ENCODE measurements at regions not wholly inside any gene's neighbourhood (a gene's known extent, or its start where the extent isn't known, plus 50 kb on each side); places are given as distances from the start of the nearest gene placed in this dataset.

DNA sequence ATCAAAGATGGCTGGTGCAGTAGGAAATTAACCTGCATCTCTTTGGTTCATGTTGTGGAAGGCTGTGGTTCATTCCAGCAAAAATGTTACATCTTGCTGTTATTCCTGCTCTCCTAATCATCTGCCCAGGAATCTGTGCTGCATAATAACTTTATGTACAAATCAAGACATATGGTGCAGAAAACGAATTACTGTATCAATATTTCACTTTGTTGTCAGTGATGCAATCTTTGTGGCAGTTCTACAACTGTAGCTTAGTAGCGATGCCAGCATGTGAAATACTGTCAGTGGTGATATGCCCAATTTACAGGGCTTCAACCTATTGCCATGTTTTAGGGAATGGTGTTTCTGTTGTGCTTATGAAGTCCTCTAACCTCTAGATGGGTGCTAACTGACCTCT, 1114.7 kb downstream of the SOCS6 start:
- no peak for TF ChIP-seq CTCF (IDR thresholded peaks at IDR 0.05)
- TF ChIP-seq SREBF2 (IDR thresholded peaks at IDR 0.05) = no peak
- no peak for TF ChIP-seq CBX8 (IDR thresholded peaks at IDR 0.05)
- no peak for TF ChIP-seq TP53 (CRISPR knock-in tag; IDR thresholded peaks at IDR 0.05)
- TF ChIP-seq RAD21 (conservative IDR thresholded peaks at IDR 0.05 in 1 of 2, IDR thresholded peaks at IDR 0.05 in 1 of 2) = no peak
- TF ChIP-seq SMC3 (IDR thresholded peaks at IDR 0.05) = no peak
- TF ChIP-seq, protein P1, sequence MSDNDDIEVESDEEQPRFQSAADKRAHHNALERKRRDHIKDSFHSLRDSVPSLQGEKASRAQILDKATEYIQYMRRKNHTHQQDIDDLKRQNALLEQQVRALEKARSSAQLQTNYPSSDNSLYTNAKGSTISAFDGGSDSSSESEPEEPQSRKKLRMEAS (IDR thresholded peaks at IDR 0.05) = no peak
- TF ChIP-seq USF2 (IDR thresholded peaks at IDR 0.05) = no peak
- TF ChIP-seq CEBPB (IDR thresholded peaks at IDR 0.05) = no peak
- TF ChIP-seq JUNB (IDR thresholded peaks at IDR 0.05) = no peak
- TF ChIP-seq NR3C1 (IDR thresholded peaks at IDR 0.05) = no peak
- no peak for TF ChIP-seq RFX5 (IDR thresholded peaks at IDR 0.05)
- no peak for TF ChIP-seq ZFP36 (IDR thresholded peaks at IDR 0.05; ENCODE audit: borderline replicate concordance, partially characterized antibody)
- no peak for TF ChIP-seq KDM5A (IDR thresholded peaks at IDR 0.05)
